PFSK-1 (cell line): ENCODE measurements at regions not wholly inside any gene's neighbourhood (a gene's known extent, or its start where the extent isn't known, plus 50 kb on each side); places are given as distances from the start of the nearest gene placed in this dataset.

Experiments
- FOXP2 ChIP-seq: optimal IDR thresholded peaks from 2 replicates; pipeline ENCODE3; 2011; ENCODE audit warnings: borderline replicate concordance, control low read depth, inconsistent platforms; ENCODE audit not compliant: insufficient read depth; ENCODE audit errors: extremely low read length, extremely low read depth
- POLR2AphosphoS5 ChIP-seq: IDR thresholded peaks from 2 replicates; pipeline ENCODE4 v1.6.1; 2012; ENCODE audit warnings: low read depth, mild to moderate bottlenecking, control low read depth, low read length, moderate library complexity
- SIN3A ChIP-seq: IDR thresholded peaks from 2 replicates; pipeline ENCODE4 v1.6.1; 2012; ENCODE audit warnings: mild to moderate bottlenecking, low read length, moderate library complexity, borderline replicate concordance; ENCODE audit not compliant: insufficient read depth
- TAF1 ChIP-seq: IDR thresholded peaks from 2 replicates; pipeline ENCODE4 v1.6.1; 2012; ENCODE audit warnings: low read length, control low read depth, borderline replicate concordance; ENCODE audit not compliant: insufficient read depth
- TF ChIP-seq, protein P1 (sequence below), 2 experiments: IDR thresholded peaks; 2 replicates each; pipeline versions ENCODE4 v1.6.1 to v1.8.0; 2011 to 2012; ENCODE audit warnings: low read depth in 2 of 2, low read length in 2 of 2, control low read depth in 1 of 2, inconsistent platforms in 1 of 2, mild to moderate bottlenecking in 1 of 2, moderate library complexity in 1 of 2; ENCODE audit not compliant: insufficient read depth in 1 of 2

- TF ChIP-seq POLR2AphosphoS5 = no peak
- no peak for TF ChIP-seq TAF1
- no peak for TF ChIP-seq SIN3A
- no peak for TF ChIP-seq FOXP2
- TF ChIP-seq, protein P1, sequence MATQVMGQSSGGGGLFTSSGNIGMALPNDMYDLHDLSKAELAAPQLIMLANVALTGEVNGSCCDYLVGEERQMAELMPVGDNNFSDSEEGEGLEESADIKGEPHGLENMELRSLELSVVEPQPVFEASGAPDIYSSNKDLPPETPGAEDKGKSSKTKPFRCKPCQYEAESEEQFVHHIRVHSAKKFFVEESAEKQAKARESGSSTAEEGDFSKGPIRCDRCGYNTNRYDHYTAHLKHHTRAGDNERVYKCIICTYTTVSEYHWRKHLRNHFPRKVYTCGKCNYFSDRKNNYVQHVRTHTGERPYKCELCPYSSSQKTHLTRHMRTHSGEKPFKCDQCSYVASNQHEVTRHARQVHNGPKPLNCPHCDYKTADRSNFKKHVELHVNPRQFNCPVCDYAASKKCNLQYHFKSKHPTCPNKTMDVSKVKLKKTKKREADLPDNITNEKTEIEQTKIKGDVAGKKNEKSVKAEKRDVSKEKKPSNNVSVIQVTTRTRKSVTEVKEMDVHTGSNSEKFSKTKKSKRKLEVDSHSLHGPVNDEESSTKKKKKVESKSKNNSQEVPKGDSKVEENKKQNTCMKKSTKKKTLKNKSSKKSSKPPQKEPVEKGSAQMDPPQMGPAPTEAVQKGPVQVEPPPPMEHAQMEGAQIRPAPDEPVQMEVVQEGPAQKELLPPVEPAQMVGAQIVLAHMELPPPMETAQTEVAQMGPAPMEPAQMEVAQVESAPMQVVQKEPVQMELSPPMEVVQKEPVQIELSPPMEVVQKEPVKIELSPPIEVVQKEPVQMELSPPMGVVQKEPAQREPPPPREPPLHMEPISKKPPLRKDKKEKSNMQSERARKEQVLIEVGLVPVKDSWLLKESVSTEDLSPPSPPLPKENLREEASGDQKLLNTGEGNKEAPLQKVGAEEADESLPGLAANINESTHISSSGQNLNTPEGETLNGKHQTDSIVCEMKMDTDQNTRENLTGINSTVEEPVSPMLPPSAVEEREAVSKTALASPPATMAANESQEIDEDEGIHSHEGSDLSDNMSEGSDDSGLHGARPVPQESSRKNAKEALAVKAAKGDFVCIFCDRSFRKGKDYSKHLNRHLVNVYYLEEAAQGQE (IDR thresholded peaks at IDR 0.05; ENCODE audit: insufficient read depth in 1 of 2, low read depth in 2 of 2, low read length in 2 of 2) = no peak
Observed at GRCh38 chr3:161647936-161648470, 151.4 kb downstream of the OTOL1 start.

GRCh38 chr3:161649900-161650484 is 153.4 kb downstream of the OTOL1 start:
- TF ChIP-seq FOXP2 (no peak), SIN3A (no peak), POLR2AphosphoS5 (no peak)

GRCh38 chr3:161657786-161658185 is 161.2 kb downstream of the OTOL1 start:
- TF ChIP-seq SIN3A = no peak
- no peak for TF ChIP-seq TAF1
- no peak for TF ChIP-seq FOXP2
- TF ChIP-seq, protein P1 (IDR thresholded peaks at IDR 0.05; ENCODE audit: insufficient read depth in 1 of 2, low read depth in 2 of 2, low read length in 2 of 2) = no peak

- no peak for TF ChIP-seq SIN3A
- no peak for TF ChIP-seq POLR2AphosphoS5
- TF ChIP-seq TAF1 = no peak
- TF ChIP-seq, protein P1 (IDR thresholded peaks at IDR 0.05; ENCODE audit: insufficient read depth in 1 of 2, low read depth in 2 of 2, low read length in 2 of 2) = no peak
Observed at GRCh38 chr3:161671141-161671540, 174.5 kb downstream of the OTOL1 start.

DNA sequence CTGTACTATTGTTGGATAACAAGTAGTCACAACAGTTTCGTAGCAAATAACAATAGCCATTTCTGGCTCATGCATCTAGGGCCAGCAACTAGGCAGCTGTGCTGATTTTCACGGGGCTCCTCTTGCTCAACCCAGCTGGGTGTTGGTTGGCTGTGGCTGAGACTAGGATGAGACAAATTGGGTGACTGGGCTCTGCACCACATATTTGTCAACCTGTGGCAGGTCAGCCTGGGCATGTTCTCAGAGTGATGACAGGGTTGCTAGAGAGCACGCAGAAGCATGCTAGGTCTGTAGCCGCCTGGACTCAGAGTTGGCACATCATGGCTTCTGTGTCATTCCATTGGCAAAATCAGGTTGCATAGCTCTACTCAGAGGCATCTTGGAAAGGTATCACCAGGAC is 175.9 kb downstream of the OTOL1 start:
- TF ChIP-seq POLR2AphosphoS5 = no peak

DNA sequence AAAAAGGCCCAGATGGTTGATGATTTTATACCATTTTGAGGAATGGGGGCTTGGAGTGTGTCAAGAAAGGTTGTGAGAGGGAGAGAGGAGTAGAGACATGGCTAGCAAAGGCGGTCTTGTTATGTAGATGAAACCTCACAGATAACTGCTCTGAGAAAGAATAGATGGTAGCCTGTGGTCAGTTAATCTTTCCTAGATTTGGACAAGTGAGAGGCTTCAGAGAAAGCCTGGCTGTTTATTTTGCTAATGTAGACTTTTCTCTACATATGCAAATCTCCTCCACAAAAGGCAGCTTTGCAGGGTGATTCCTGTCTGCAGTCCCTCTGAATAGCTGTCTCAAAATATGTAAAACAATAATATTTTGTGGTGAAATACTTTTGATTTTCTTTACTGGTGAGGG is 177.3 kb downstream of the OTOL1 start:
- TF ChIP-seq SIN3A = no peak
- TF ChIP-seq, protein P1 (IDR thresholded peaks at IDR 0.05; ENCODE audit: insufficient read depth in 1 of 2, low read depth in 2 of 2, low read length in 2 of 2) = no peak
- no peak for TF ChIP-seq FOXP2
- no peak for TF ChIP-seq POLR2AphosphoS5
- no peak for TF ChIP-seq TAF1
